K562 (cell line): ENCODE measurements at regions not wholly inside any gene's neighbourhood (a gene's known extent, or its start where the extent isn't known, plus 50 kb on each side); places are given as distances from the start of the nearest gene placed in this dataset.

ENCODE experiments used
- SIN3A ChIP-seq, 2 experiments: fragments of 150-350 bp in 1 of 2; IDR thresholded peaks; 2 replicates each; pipeline ENCODE4 v1.6.1; 2011 to 2016; ENCODE audit warnings: borderline replicate concordance in 2 of 2, low read depth in 2 of 2, low read length in 2 of 2, mild to moderate bottlenecking in 2 of 2, moderate library complexity in 2 of 2; ENCODE audit not compliant: control insufficient read depth in 1 of 2
- ZNF197 ChIP-seq: fragments of 200-800 bp; sonication (Bioruptor generic); IDR thresholded peaks from 2 replicates; pipeline ENCODE4 v1.6.1; 2016; ENCODE audit warnings: low read depth, missing genetic modification characterization, missing compliant biosample characterization
- ZNF436 ChIP-seq: fragments of 250-450, 450-650 bp; sonication (Bioruptor Pico); formaldehyde crosslinking; IDR thresholded peaks from 2 replicates; pipeline ENCODE4 v1.7.0; 2020; ENCODE audit warnings: mild to moderate bottlenecking

DNA sequence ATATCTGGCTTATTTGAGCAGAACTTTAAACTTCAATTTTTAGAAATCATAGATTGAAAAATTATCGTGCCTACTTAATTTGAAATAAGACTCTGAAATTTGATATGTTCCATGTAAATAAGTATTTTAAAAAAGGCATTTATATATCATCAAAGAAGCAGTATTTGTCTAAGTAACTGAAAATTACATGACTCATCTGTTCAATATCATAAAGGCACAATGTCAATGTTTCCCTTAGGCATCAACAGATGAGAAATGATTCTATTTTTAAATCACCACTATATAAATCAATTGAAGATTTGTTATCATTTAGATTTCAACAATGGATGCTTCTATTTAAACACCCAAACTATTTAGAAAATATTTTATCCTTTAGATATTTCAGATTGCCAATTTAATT, 142.9 kb upstream of the POU5F2 start:
- no peak for TF ChIP-seq ZNF436 (CRISPR knock-in tag)
- no peak for TF ChIP-seq ZNF197 (CRISPR knock-in tag)
- TF ChIP-seq SIN3A (IDR thresholded peaks at IDR 0.05; ENCODE audit: borderline replicate concordance in 2 of 2, control insufficient read depth in 1 of 2, low read depth in 2 of 2, low read length in 2 of 2): no peak
